GM12864 (cell line): ENCODE measurements at regions not wholly inside any gene's neighbourhood (a gene's known extent, or its start where the extent isn't known, plus 50 kb on each side); places are given as distances from the start of the nearest gene placed in this dataset.

Experiments used
- DNase-seq: peaks from one replicate; pipeline ENCODE4 v3.0.0-alpha.2; 2011; ENCODE audit warnings: low read depth
- H3K4me3 ChIP-seq: 2 replicates; pipeline ENCODE4 v1.5.1; 2011; ENCODE audit warnings: mild to moderate bottlenecking, low read depth, low read length, control low read depth
- CTCF ChIP-seq: IDR thresholded peaks from 2 replicates; pipeline ENCODE4 v1.5.1; 2011; ENCODE audit warnings: low read depth, mild to moderate bottlenecking, moderate library complexity, low read length, control low read depth, inconsistent platforms; ENCODE audit errors: missing control alignments

DNA sequence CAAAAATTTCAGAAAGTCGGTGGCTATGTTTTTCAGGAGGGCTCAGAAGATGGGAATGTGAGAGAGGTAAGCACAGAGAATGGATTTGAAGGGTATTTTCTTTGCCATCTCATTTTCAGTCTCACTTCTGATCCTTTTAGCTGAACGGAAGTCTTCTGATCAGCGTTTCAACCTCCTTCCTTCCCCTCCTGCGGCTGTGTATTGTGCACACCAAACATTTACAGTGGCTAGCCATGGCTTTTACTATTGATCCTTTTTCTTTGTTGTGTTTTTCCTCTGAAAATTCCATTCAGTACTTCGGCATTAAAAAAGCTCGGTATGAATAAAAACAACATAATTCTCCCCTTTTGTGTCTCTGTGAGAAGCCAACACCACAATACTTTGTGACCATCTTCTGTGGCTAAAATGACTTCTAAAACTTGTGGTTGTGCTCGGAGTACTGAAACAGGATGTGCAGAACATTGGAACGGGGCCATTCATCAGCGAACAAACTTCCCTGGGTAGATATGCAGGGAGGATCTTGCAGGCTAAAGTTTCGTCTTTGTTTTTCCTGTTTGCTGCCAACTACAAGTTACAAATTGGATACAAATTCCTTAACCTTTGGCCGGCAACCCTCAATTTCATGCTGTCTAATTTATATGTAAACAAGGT is 260.8 kb upstream of the FAM98A start:
- no peak for DNase-seq
- no peak for TF ChIP-seq CTCF
- no peak overlapping the region for H3K4me3 ChIP-seq

DNA sequence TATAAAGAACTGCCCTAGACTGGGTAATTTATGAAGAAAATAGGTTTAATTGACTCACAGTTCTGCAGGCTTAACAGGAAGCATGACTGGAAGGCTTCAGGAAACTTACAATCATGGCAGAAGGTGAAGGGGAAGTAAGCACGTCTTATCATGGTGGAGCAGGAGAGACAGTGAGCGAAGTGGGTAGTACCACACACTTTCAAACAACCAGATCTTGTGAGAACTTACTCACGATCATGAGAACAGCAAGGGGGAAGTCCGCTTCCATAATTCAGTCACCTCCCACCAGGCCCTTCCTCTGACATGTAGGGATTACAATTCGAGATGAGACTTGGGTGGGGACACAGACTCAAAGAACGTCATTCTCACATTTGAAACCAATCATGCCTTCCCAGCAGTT is 260.1 kb upstream of the FAM98A start:
- H3K4me3 ChIP-seq, result no peak overlapping the region
- TF ChIP-seq CTCF, result no peak
- DNase-seq, result no peak

GRCh38 chr2:33848486-33848885 is 249.4 kb upstream of the FAM98A start:
- TF ChIP-seq CTCF, result no peak
- no peak overlapping the region for H3K4me3 ChIP-seq
- no peak for DNase-seq

GRCh38 chr2:33839791-33840190 is 240.7 kb upstream of the FAM98A start:
- H3K4me3 ChIP-seq, result no peak overlapping the region
- no peak for DNase-seq
- no peak for TF ChIP-seq CTCF

DNA sequence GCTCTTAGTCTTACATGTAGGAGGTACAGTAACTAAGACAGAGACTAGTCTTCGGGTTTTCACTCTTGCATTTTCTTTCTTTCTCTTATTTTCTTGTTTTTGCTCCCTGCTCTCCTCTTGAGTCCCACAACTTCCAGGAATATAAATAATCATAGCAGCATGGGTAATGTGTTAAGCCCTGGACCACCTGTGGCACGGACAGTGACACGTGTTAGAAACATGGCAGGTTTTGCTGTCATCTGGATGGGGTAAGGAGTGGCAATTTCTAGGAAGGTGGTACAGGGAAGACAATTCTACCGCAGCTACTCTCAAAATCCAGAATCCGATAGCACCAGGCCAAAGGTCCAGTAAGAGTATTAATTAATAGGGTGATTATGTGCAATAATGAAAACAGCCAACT is 237.5 kb upstream of the FAM98A start:
- TF ChIP-seq CTCF, result no peak
- H3K4me3 ChIP-seq, result no peak overlapping the region
- DNase-seq, result no peak

DNA sequence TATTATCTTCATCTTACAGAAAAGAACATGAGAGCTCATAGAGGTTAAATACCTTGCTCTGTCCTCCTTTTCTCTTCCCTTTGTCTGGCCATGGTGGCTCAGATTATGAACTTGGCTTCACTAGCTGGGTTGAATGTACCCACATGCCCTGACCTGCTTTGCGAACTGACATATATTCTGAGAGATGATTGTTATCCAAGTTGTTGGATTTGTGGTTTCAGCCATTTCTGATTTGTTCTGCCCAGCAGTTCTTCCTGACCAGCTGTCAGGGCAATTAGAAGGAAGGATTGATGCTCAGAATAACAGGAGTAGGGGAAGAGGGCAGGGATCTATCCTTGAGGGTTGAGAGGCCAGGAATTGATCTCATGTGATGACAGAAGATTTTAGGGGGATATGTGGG is 236.8 kb upstream of the FAM98A start:
- TF ChIP-seq CTCF, result no peak
- DNase-seq, result no peak
- no peak overlapping the region for H3K4me3 ChIP-seq

DNA sequence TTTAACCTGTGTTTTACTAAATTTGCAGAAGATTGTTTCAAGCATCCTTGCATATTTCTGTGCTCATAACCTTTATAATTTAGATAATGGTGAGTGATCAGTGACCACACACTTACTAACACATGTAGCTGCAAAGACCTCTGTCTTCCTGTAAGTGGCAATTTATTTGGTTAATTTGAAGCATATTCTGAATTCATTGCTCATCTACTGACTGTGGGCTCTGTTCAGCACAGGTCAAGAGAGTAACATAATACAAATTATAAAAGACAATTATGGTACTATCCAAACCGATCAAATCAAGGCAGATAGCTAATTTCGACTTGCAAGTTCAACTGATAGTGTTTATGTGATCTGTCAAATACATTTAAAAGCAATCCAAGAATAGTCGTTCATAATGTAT is 223.9 kb upstream of the FAM98A start:
- TF ChIP-seq CTCF, result no peak
- no peak overlapping the region for H3K4me3 ChIP-seq
- DNase-seq, result no peak
